Fibroblast of villous mesenchyme (primary cell): ENCODE measurements at regions not wholly inside any gene's neighbourhood (a gene's known extent, or its start where the extent isn't known, plus 50 kb on each side); places are given as distances from the start of the nearest gene placed in this dataset.
"Not testable (repeated sequence)": the region's sequence is repeated elsewhere in the genome, so short reads cannot be mapped to it uniquely, and the experiment has no call there.

Experiments used
- DNase-seq: peaks from one replicate; pipeline ENCODE4 v3.0.0-alpha.2; 2010; ENCODE audit warnings: low read depth
- H3K4me3 ChIP-seq: 2 replicates; pipeline ENCODE4 v1.5.1; 2011; ENCODE audit warnings: low read depth, mild to moderate bottlenecking, low read length
- CTCF ChIP-seq: IDR thresholded peaks from 2 replicates; pipeline ENCODE4 v1.5.1; 2012; ENCODE audit warnings: low read depth, mild to moderate bottlenecking, low read length; ENCODE audit not compliant: insufficient read depth

- H3K4me3 ChIP-seq = no peak overlapping the region
- no peak for DNase-seq
- TF ChIP-seq CTCF = no peak
Observed at GRCh38 chr7:45292481-45292880, 134.9 kb downstream of the RAMP3 start.

GRCh38 chr7:45293295-45293942, 135.8 kb downstream of the RAMP3 start:
- no peak for DNase-seq
- no peak overlapping the region for H3K4me3 ChIP-seq
- no peak for TF ChIP-seq CTCF

- no peak for DNase-seq
- no peak for TF ChIP-seq CTCF
- no peak overlapping the region for H3K4me3 ChIP-seq
Observed at GRCh38 chr7:45294559-45294958, 137.0 kb downstream of the RAMP3 start.

GRCh38 chr7:45295222-45295621, 137.6 kb downstream of the RAMP3 start:
- DNase-seq = no peak
- H3K4me3 ChIP-seq = no peak overlapping the region
- TF ChIP-seq CTCF = no peak

- no peak for DNase-seq
- H3K4me3 ChIP-seq = no peak overlapping the region
- no peak for TF ChIP-seq CTCF
Observed at GRCh38 chr7:45296748-45297147, 139.2 kb downstream of the RAMP3 start.

- no peak for TF ChIP-seq CTCF
- DNase-seq = no peak
- H3K4me3 ChIP-seq = no peak overlapping the region
Observed at GRCh38 chr7:45306752-45307305, 149.2 kb downstream of the RAMP3 start.

GRCh38 chr7:45311597-45311996, 154.0 kb downstream of the RAMP3 start:
- H3K4me3 ChIP-seq = no peak overlapping the region
- no peak for TF ChIP-seq CTCF
- DNase-seq = no peak

- H3K4me3 ChIP-seq, DNase-seq: not testable (repeated sequence)
Observed at GRCh38 chr7:45315512-45315911, 157.9 kb downstream of the RAMP3 start.
